Glutamatergic neuron (in vitro differentiated cells): ENCODE measurements at regions not wholly inside any gene's neighbourhood (a gene's known extent, or its start where the extent isn't known, plus 50 kb on each side); places are given as distances from the start of the nearest gene placed in this dataset.

Source experiments
- DNase-seq: peaks from one replicate; pipeline ENCODE4 v3.0.0; 2022
- H3K27ac Mint-ChIP-seq: one replicate; pipeline ENCODE4 v1.8.0; 2020; ENCODE audit warnings: mild to moderate bottlenecking, mixed read lengths, inconsistent platforms; ENCODE audit not compliant: unreplicated experiment
- H3K27me3 Mint-ChIP-seq: one replicate; pipeline ENCODE4 v1.8.0; 2020; ENCODE audit warnings: mild to moderate bottlenecking, moderate library complexity, mixed read lengths, inconsistent platforms; ENCODE audit not compliant: unreplicated experiment
- H3K36me3 Mint-ChIP-seq: one replicate; pipeline ENCODE4 v1.8.0; 2020; ENCODE audit warnings: mild to moderate bottlenecking, mixed read lengths, inconsistent platforms; ENCODE audit not compliant: unreplicated experiment
- H3K4me1 Mint-ChIP-seq: one replicate; pipeline ENCODE4 v1.8.0; 2020; ENCODE audit warnings: mild to moderate bottlenecking, low read depth, mixed read lengths, inconsistent platforms; ENCODE audit not compliant: unreplicated experiment
- H3K4me3 Mint-ChIP-seq: one replicate; pipeline ENCODE4 v1.8.0; 2020; ENCODE audit warnings: mild to moderate bottlenecking, mixed read lengths, inconsistent platforms; ENCODE audit not compliant: unreplicated experiment
- H3K9me3 Mint-ChIP-seq: one replicate; pipeline ENCODE4 v1.8.0; 2020; ENCODE audit warnings: mild to moderate bottlenecking, moderate library complexity, mixed read lengths, inconsistent platforms; ENCODE audit not compliant: unreplicated experiment
- CTCF ChIP-seq: fragments of 200-600 bp; sonication (generic); IDR thresholded peaks from one replicate; pipeline ENCODE4 v1.5.0; 2021; ENCODE audit not compliant: partially characterized antibody, unreplicated experiment

GRCh38 chr2:195509551-195509950 is 147.5 kb upstream of the SLC39A10 start:
- no peak for TF ChIP-seq CTCF
- no peak overlapping the region for H3K4me3 Mint-ChIP-seq

GRCh38 chr2:195508139-195508455 is 148.9 kb upstream of the SLC39A10 start:
- H3K9me3 Mint-ChIP-seq = no peaks in the 10 kb centered on the region
- H3K4me3 Mint-ChIP-seq = no peak overlapping the region
- no peak for TF ChIP-seq CTCF
- no peaks in the 10 kb centered on the region for H3K4me1 Mint-ChIP-seq
- no peaks in the 10 kb centered on the region for H3K36me3 Mint-ChIP-seq
- H3K27ac Mint-ChIP-seq = no peak overlapping the region
- no peak for DNase-seq
- H3K27me3 Mint-ChIP-seq = no peaks in the 10 kb centered on the region

More at GRCh38 chr2:195509551-195509950, 147.5 kb upstream of the SLC39A10 start:
- Mint-ChIP-seq H3K27ac (no peak overlapping the region), H3K36me3 (no peaks in the 10 kb centered on the region), H3K4me1 (no peaks in the 10 kb centered on the region), H3K9me3 (no peaks in the 10 kb centered on the region), H3K27me3 (no peaks in the 10 kb centered on the region)
- DNase-seq = no peak

GRCh38 chr2:195507447-195508138 is 149.4 kb upstream of the SLC39A10 start:
- H3K36me3 Mint-ChIP-seq = no peaks in the 10 kb centered on the region
- no peaks in the 10 kb centered on the region for H3K27me3 Mint-ChIP-seq
- no peak for TF ChIP-seq CTCF
- H3K4me1 Mint-ChIP-seq = no peaks in the 10 kb centered on the region
- no peak for DNase-seq
- H3K27ac Mint-ChIP-seq = no peak overlapping the region
- no peak overlapping the region for H3K4me3 Mint-ChIP-seq
- no peaks in the 10 kb centered on the region for H3K9me3 Mint-ChIP-seq

- no peak for DNase-seq
- Mint-ChIP-seq H3K4me1 (no peaks in the 10 kb centered on the region), H3K9me3 (no peaks in the 10 kb centered on the region), H3K27ac (no peak overlapping the region), H3K27me3 (no peaks in the 10 kb centered on the region), H3K4me3 (no peak overlapping the region), H3K36me3 (no peaks in the 10 kb centered on the region)
- TF ChIP-seq CTCF = no peak
Measured at GRCh38 chr2:195505701-195506100, 151.3 kb upstream of the SLC39A10 start.

GRCh38 chr2:195503208-195503607 is 153.8 kb upstream of the SLC39A10 start:
- no peak overlapping the region for H3K4me3 Mint-ChIP-seq
- H3K9me3 Mint-ChIP-seq = no peaks in the 10 kb centered on the region
- H3K27me3 Mint-ChIP-seq = no peaks in the 10 kb centered on the region
- no peak for DNase-seq
- H3K4me1 Mint-ChIP-seq = no peaks in the 10 kb centered on the region
- no peak overlapping the region for H3K27ac Mint-ChIP-seq
- TF ChIP-seq CTCF = no peak
- H3K36me3 Mint-ChIP-seq = no peaks in the 10 kb centered on the region
